ENCODE measurements at regions not wholly inside any gene's neighbourhood (a gene's known extent, or its start where the extent isn't known, plus 50 kb on each side); places are given as distances from the start of the nearest gene placed in this dataset.

GRCh38 chr3:194056731-194057415 lies 79.1 kb upstream of the HES1 start:
- TF ChIP-seq CTCF (IDR thresholded peaks at IDR 0.05; ENCODE audit: insufficient read depth, low read length, poor library complexity, severe bottlenecking), result no peak
- Histone ChIP-seq H3K4me3 (ENCODE audit: low read depth, low read length) (no peak overlapping the region), H3K27me3 (ENCODE audit: control insufficient read depth, insufficient read depth, low read length) (no peaks in the 10 kb centered on the region), H3K36me3 (ENCODE audit: control insufficient read depth, insufficient read depth, low read length) (no peaks in the 10 kb centered on the region)
- DNase-seq (ENCODE audit: low read depth), result no peak

- TF ChIP-seq CTCF (IDR thresholded peaks at IDR 0.05; ENCODE audit: insufficient read depth, low read length, poor library complexity, severe bottlenecking), result no peak
- H3K4me3 ChIP-seq (ENCODE audit: low read depth, low read length), result no peak overlapping the region
Observed at GRCh38 chr3:194057570-194058188, 78.3 kb upstream of the HES1 start.

GRCh38 chr3:194058189-194058571 lies 77.8 kb upstream of the HES1 start:
- no peak for TF ChIP-seq CTCF (IDR thresholded peaks at IDR 0.05; ENCODE audit: insufficient read depth, low read length, poor library complexity, severe bottlenecking)
- H3K4me3 ChIP-seq (ENCODE audit: low read depth, low read length), result no peak overlapping the region
- no peak for DNase-seq (ENCODE audit: low read depth)

More at GRCh38 chr3:194057570-194058188, 78.3 kb upstream of the HES1 start:
- H3K36me3 ChIP-seq (ENCODE audit: control insufficient read depth, insufficient read depth, low read length), result no peaks in the 10 kb centered on the region
- no peak for DNase-seq (ENCODE audit: low read depth)
- no peaks in the 10 kb centered on the region for H3K27me3 ChIP-seq (ENCODE audit: control insufficient read depth, insufficient read depth, low read length)

GRCh38 chr3:194058753-194059152 lies 77.2 kb upstream of the HES1 start:
- no peak for TF ChIP-seq CTCF (IDR thresholded peaks at IDR 0.05; ENCODE audit: insufficient read depth, low read length, poor library complexity, severe bottlenecking)
- Histone ChIP-seq H3K4me3 (ENCODE audit: low read depth, low read length) (no peak overlapping the region), H3K36me3 (ENCODE audit: control insufficient read depth, insufficient read depth, low read length) (no peaks in the 10 kb centered on the region), H3K27me3 (ENCODE audit: control insufficient read depth, insufficient read depth, low read length) (no peaks in the 10 kb centered on the region)
- DNase-seq (ENCODE audit: low read depth), result no peak

More at GRCh38 chr3:194058189-194058571, 77.8 kb upstream of the HES1 start:
- no peaks in the 10 kb centered on the region for H3K36me3 ChIP-seq (ENCODE audit: control insufficient read depth, insufficient read depth, low read length)
- no peaks in the 10 kb centered on the region for H3K27me3 ChIP-seq (ENCODE audit: control insufficient read depth, insufficient read depth, low read length)

- H3K27me3 ChIP-seq (ENCODE audit: control insufficient read depth, insufficient read depth, low read length), result no peaks in the 10 kb centered on the region
- DNase-seq (ENCODE audit: low read depth), result no peak
- TF ChIP-seq CTCF (IDR thresholded peaks at IDR 0.05; ENCODE audit: insufficient read depth, low read length, poor library complexity, severe bottlenecking), result no peak
- H3K4me3 ChIP-seq (ENCODE audit: low read depth, low read length), result no peak overlapping the region
- H3K36me3 ChIP-seq (ENCODE audit: control insufficient read depth, insufficient read depth, low read length), result no peaks in the 10 kb centered on the region
Observed at GRCh38 chr3:194061421-194062030, 74.4 kb upstream of the HES1 start.
